HG03060 (cell line): ENCODE measurements at regions not wholly inside any gene's neighbourhood (a gene's known extent, or its start where the extent isn't known, plus 50 kb on each side); places are given as distances from the start of the nearest gene placed in this dataset.

Experiments used
- ATAC-seq: cut with Tn5 transposase; IDR thresholded peaks from one replicate; pipeline ENCODE4 v1.9.1; 2021; ENCODE audit warnings: low read depth, moderate number of reproducible peaks; ENCODE audit not compliant: unreplicated experiment

DNA sequence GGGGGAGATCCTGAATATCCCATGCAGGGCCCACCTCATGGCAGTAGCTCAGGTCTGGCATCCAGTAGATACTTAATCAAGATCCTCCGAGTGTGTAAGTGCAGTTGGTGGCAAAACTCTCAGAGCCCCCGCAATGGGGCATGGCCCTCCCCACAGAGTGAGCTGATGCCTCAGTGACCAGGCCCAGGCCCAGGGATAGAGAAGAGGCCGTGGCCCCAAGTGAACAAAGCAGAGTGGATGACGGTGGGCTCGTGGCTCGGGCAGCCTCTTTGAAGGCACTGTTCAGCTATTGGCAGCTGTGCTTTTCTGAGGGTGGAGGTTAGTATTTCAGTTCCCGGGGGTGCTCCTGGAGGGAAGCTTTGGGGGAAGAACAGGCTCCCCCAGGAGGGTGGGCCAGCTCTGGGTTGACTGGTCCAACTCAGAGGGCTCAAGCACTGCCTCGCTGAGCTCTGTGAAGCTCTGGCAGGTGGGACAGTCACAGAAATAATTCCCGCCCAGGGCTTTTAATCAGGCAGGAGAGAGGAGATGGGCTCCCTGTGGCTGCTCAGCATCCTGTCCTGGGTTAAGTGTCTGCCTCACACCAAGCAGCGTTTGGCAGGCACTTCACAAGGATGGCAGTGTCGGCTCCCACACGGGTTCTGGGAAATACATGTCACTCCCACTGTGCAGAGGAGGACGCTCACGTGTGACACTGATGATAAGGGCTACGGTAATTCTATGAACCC, 583.6 kb downstream of the TCERG1L start:
- no peak for ATAC-seq

DNA sequence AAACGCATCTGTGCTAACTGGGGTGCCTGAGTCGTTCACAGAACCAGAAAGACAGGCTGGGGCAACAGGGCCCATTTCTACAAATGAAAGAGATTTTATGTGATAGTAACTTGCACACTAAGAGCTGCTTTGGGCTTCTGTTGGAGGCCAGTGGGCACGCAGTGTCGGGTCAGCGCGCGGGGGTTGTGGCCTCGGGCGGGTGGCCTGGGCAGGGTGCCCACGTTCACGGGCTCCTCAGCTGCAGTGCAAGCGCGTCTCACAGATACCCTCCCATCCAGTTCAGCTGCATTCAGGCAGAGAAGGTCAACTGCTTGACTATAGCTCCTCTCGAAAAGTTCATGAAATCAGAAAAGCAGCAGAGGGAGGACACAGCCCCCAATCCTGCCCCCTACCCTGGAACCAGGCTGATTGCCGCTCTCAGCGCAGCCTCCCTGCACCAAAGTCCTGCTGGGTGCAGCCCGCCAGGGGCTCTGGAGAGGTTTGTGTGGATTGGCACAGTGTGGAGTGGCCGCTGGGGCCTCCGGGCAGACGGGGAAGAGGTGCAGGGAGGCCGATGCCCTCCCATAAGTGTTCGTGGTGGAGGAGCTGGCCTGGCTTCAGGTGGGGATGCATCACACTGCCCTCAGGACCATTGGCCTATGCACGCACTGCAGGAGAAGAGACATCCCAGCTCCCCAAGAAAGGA, 582.8 kb downstream of the TCERG1L start:
- ATAC-seq, result no peak

DNA sequence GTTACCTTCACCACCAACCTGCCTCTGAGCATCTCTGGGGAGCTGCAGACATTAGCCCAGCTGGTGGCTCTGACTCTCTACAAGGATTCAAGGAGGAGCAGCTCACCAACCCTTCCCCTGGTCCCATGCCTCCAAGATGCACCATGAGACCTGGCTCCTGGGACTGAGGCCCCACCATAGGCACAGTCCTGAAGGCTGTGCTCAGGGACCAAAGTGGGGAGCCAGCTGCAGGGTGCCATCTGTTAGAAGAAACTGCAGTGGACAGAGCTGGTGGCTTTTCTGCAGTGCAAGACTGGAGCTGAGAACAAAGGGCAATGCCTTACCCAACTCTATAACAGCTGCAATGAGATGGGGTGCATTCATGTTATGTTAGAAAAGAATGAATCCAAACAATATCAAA, 581.6 kb downstream of the TCERG1L start:
- ATAC-seq, result no peak

- ATAC-seq, result no peak
Measured at GRCh38 chr10:130737186-130737585, 574.3 kb downstream of the TCERG1L start.

- ATAC-seq, result no peak
Measured at GRCh38 chr10:130737621-130738020, 573.9 kb downstream of the TCERG1L start.

DNA sequence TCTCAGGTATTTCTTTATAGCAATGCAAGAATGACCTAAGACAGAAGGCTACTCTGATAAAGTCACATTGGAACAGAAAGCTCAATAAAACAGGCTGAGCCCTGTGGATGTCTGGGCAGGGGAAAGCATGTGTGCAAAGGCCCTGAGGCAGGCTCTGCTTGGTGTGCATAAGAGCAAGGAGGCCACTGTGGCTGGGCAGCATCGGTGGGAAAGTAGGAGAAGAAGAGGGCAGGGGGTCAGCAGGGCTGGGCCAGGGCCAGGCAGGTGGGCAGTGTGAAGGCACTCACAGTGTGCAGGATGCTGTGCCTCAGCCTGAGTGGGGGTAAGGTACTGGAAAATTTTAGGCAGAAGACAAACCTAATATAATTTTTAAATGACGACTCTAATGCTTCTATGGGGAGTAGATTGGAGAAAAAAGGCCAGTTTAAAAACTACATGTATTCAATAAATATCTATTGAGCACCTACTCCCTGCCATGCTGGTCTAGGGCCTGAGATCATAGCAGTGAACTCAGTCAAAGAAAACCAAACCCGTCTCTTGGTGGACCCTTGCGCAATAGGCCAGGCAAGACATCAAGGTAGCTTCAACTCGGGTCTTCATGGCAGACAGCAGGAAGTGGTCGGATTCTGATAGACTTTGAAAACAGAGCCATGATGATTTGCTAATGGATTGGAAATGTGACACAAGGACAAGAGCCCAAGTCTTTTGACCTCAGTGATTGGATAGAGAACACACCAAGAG, 572.3 kb downstream of the TCERG1L start:
- ATAC-seq, result no peak

DNA sequence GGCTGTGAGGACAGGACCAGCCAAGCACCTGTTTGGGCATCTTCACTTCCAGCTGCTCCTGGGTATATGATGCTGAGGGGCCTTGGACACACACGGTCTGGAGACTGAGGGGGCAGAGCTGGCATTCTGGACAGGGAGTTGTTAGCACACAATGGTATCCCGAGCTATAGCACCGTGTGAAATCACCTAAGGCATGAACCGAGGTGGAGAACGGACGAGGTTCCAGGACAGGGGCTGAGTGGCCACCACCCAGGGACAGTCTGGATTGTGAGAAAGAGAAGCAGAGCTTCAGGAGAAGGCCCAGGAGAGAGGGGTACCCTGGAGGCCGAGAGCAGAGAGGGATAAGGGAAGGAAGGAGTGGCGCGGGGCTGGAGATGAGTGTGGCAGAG, 571.8 kb downstream of the TCERG1L start:
- no peak for ATAC-seq

DNA sequence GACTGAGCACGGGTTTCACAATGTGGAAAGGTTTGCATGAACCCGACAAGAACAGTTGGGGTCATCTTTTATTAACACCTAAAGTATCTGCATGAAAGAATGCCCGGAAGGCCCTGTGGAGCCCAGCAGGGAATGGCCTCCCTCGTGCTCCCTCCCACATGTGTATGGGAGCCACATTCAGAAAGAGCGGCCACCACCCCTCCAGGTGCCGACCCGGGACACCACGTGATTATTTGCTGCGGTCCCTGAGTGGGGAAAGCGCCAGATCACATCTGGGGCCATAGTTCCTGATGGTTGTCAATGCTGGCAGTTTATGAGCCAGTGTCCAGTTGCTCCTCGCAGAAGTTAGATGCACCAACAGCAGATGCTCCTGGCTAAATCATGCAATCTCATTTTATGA, 571.4 kb downstream of the TCERG1L start:
- no peak for ATAC-seq

- no peak for ATAC-seq
Measured at GRCh38 chr10:130740915-130741750, 570.4 kb downstream of the TCERG1L start.

- no peak for ATAC-seq
Measured at GRCh38 chr10:130741901-130742855, 569.3 kb downstream of the TCERG1L start.

DNA sequence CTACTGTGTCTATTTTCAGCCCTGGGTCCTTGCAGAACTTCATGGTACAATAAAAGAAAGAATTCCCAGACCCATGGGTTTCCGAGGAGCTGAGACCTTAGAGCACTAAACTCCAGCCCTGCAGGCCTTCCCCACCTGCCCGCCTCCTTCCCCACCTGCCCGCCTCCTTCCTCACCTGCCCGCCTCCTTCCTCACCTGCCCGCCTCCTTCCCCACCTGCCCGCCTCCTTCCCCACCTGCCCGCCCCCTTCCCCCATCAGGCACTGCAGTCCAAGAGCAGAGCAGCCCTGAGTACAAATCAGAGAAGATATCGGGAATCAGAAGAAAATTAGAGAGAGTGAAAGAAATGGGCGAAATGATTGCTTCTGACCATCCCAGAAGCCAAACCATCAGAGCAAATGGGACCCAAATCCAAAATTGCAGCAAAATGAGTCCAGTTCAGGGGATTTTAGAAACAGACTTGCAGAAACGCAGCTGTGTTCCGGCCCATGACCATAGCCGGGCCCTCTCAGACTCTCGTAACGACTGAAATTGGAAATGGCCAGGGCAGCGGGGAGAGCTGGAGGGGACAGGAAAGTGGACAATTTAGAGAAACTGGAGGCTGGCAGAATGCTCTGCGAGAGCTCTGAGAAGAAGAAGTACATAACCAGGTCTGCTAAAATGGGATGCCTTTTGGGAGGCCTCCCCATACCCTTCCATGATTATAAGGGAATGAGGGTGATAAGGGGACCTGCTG, 568.4 kb downstream of the TCERG1L start:
- ATAC-seq, result no peak

DNA sequence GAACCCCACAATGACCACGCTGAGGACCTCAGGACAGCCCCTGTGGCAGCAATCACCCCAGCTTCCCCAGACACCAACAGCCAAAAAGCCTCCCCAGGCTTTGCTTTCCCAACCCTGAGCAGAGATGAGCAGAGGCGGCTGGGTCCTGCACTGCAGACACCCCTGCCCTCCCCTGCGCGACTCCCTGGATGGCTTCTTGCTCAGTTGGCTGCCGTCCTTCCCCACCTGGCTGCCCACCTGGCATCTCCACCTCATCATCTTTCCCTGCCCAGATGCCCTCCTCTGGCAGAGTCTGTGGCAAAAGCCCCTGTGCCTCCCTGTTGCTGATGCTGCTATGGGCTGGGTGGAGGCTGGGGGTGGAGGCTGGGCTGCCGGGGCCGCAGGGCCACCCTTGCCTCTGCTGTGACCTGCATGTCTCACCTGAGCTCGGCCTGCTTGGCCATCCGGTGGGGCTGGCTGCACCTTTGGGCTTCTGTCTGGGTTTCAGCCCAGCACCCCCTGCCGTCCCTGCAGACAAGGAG, 567.7 kb downstream of the TCERG1L start:
- no peak for ATAC-seq

DNA sequence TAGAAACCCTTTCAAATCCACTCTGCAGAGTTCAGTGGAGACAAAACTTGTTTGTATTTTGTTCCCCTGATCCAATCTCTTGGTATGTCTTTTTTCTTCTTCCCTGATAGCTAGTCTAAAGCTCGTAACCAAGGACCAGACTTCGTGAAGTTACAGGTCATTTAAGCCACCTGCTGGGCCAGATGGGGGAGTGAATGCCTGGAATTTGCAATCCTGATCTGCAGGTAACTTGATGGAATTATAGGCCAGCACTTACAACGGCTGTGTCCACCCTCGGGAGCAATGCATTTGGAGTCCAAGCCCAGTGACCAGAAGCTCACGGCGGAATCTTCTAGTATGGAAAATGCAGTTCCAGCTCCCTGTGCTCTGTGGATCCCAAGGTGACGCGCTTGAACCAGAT, 566.9 kb downstream of the TCERG1L start:
- ATAC-seq, result no peak

DNA sequence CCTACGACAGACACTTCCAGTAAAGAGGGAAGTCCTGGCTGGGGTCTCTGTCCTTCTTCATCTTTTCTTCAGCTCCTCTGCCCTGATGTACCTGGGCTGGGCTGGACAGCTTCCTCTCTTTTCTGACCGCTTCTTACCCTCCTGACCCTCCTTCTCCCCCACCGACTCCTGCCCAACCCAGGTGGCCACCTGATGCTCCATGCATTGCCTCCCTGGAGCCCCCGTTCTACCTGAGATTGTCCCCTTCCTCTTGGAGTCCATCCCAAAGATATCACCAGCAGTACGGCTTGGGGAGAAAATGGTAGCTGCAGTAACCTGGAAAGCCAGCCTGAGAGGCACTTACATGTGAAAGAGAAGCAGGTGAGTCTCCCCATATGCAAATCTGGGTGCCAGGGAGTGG, 566.3 kb downstream of the TCERG1L start:
- ATAC-seq, result no peak

DNA sequence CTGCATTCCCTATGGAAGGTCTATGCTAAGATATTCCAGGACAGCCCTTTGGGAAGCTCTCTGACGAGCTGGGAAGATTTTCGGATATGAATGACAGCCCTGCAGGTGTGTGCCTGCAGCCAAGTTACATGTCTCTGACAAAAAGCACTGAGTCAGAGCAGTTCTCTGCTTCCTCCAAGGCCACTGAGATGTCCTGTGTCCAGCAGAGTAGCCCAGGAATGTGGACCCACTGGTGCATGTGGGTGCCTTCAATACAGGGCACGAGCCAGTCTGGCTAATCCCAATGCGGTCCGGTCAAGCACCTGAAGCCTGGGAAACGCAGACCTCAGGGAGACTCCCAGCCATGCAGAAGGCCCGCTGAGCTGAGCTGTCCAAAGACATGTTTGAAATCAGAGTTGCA, 565.7 kb downstream of the TCERG1L start:
- no peak for ATAC-seq

GRCh38 chr10:130746311-130746710, 565.2 kb downstream of the TCERG1L start:
- ATAC-seq, result no peak

GRCh38 chr10:130747356-130747755, 564.2 kb downstream of the TCERG1L start:
- no peak for ATAC-seq

DNA sequence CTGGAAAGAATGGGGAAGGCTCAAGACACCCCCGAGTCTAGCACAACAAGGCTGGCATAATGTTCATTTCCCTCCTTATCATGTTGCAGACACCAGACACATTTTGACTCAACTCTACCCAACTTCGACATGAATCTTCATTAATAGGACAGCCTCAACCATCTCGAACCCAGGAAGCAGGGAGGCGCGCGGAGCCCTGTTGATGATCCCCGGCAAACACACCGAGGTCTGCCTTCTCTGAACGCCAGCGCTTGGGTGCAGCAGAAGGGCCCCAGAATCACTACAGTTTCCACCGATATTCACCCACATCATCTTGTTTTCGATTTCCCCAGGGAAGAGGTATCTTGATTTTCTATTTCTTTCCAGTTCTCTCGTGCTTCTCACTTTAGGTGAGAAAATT, 563.6 kb downstream of the TCERG1L start:
- ATAC-seq, result no peak
